B cell (primary cell): ENCODE measurements at regions not wholly inside any gene's neighbourhood (a gene's known extent, or its start where the extent isn't known, plus 50 kb on each side); places are given as distances from the start of the nearest gene placed in this dataset.
"Not testable (repeated sequence)": the region's sequence is repeated elsewhere in the genome, so short reads cannot be mapped to it uniquely, and the experiment has no call there.

Source experiments
- ATAC-seq: fragments of 200-7000 bp; cut with Tn5 transposase; one replicate; pipeline ENCODE4 v1.10.0; 2021; ENCODE audit warnings: low read depth, mild to moderate bottlenecking, moderate number of reproducible peaks, moderate library complexity
- CTCF ChIA-PET: fragments of 350-600 bp; sonication (Branson Sonifier 250); formaldehyde crosslinking; loops from one replicate; lab custom pipeline; 2021; ENCODE audit warnings: antibody characterized with exemption, inconsistent platforms; lab: Charles Lee
- POLR2A ChIA-PET: fragments of 350-600 bp; sonication (Branson Sonifier 250); formaldehyde crosslinking; loops from one replicate; lab custom pipeline; 2021; ENCODE audit warnings: antibody characterized with exemption; lab: Charles Lee
- DNase-seq: peaks from one replicate; pipeline ENCODE4 v3.0.0; 2013
- H2AFZ ChIP-seq: 2 replicates; pipeline ENCODE4 v1.6.1; 2012; ENCODE audit warnings: mild to moderate bottlenecking, low read depth, low read length; ENCODE audit not compliant: insufficient read depth, poor library complexity, severe bottlenecking
- H3K27ac ChIP-seq, 2 donors: 1 replicate in 1 of 2; 2 replicates in 1 of 2; pipeline ENCODE4 v1.5.1; 2012 to 2013; ENCODE audit warnings: low read length in 2 of 2, mild to moderate bottlenecking in 2 of 2, moderate library complexity in 1 of 2
- H3K27me3 ChIP-seq, 4 experiments: fragments of 200-600 bp in 1 of 4; sonication (generic) in 1 of 4; replicated peaks in 1 of 4; 1 replicate in 2 of 4; 2 replicates in 2 of 4; pipeline versions ENCODE4 v1.6.1 to v1.7.0; 2013 to 2016; ENCODE audit warnings: low read length in 3 of 4, mild to moderate bottlenecking in 2 of 4, mixed read lengths in 1 of 4, moderate library complexity in 1 of 4; ENCODE audit not compliant: insufficient read depth in 4 of 4, control insufficient read depth in 3 of 4; ENCODE audit errors: control extremely low read depth in 1 of 4
- H3K36me3 ChIP-seq, 2 experiments: replicated peaks in 1 of 2; 1 replicate in 1 of 2; 2 replicates in 1 of 2; pipeline versions ENCODE4 v1.6.1 to v1.7.1; 2013; ENCODE audit warnings: low read length in 1 of 2; ENCODE audit not compliant: insufficient read depth in 2 of 2, control insufficient read depth in 1 of 2; ENCODE audit errors: control extremely low read depth in 1 of 2, extremely low read depth in 1 of 2
- H3K4me1 ChIP-seq, 2 donors: fragments of 200-600 bp in 1 of 2; sonication (generic) in 1 of 2; 1 replicate in 1 of 2; 2 replicates in 1 of 2; pipeline versions ENCODE4 v1.5.1 to v1.6.1; 2013 to 2017; ENCODE audit warnings: low read length in 2 of 2; ENCODE audit not compliant: control insufficient read depth in 2 of 2, insufficient read depth in 2 of 2
- H3K4me2 ChIP-seq: replicated peaks from 2 replicates; pipeline ENCODE3; 2012; ENCODE audit warnings: mild to moderate bottlenecking, low read depth, low read length; ENCODE audit not compliant: poor library complexity, severe bottlenecking
- H3K4me3 ChIP-seq, 5 experiments: fragments of 200-600 bp in 1 of 5; sonication (generic) in 1 of 5; 1 replicate in 3 of 5; 2 replicates in 2 of 5; pipeline versions ENCODE4 v1.5.1 to v1.7.0; 2011 to 2016; ENCODE audit warnings: low read length in 4 of 5, mild to moderate bottlenecking in 4 of 5, low read depth in 2 of 5, control low read depth in 1 of 5, moderate library complexity in 1 of 5; ENCODE audit not compliant: insufficient read depth in 1 of 5; ENCODE audit errors: control extremely low read depth in 1 of 5, extremely low read depth in 1 of 5
- H3K79me2 ChIP-seq: fragments of 200-600 bp; sonication (generic); one replicate; pipeline ENCODE4 v1.6.0; 2016; ENCODE audit warnings: low read length; ENCODE audit not compliant: control insufficient read depth, insufficient read depth
- H3K9ac ChIP-seq: fragments of 200-600 bp; sonication (generic); 2 replicates; pipeline ENCODE4 v1.6.1; 2017; ENCODE audit warnings: mild to moderate bottlenecking, low read length, moderate library complexity
- H3K9me3 ChIP-seq, 3 donors: one replicate each; pipeline versions ENCODE4 v1.6.1 to v1.7.1; 2013; ENCODE audit warnings: low read length in 2 of 3; ENCODE audit not compliant: control insufficient read depth in 2 of 3, insufficient read depth in 1 of 3; ENCODE audit errors: control extremely low read depth in 1 of 3
- H4K20me1 ChIP-seq: 2 replicates; pipeline ENCODE4 v1.6.0; 2012; ENCODE audit warnings: mild to moderate bottlenecking, low read length; ENCODE audit not compliant: insufficient read depth, control insufficient read depth, poor library complexity, severe bottlenecking
- H3K27ac Mint-ChIP-seq: one replicate; pipeline ENCODE4 v1.8.0; 2021; ENCODE audit warnings: mixed read lengths
- H3K27me3 Mint-ChIP-seq: one replicate; pipeline ENCODE4 v1.8.0; 2021; ENCODE audit warnings: mixed read lengths
- H3K4me1 Mint-ChIP-seq: one replicate; pipeline ENCODE4 v1.8.0; 2021; ENCODE audit warnings: mixed read lengths
- H3K4me3 Mint-ChIP-seq: one replicate; pipeline ENCODE4 v1.8.0; 2021; ENCODE audit warnings: mixed read lengths
- H3K9me3 Mint-ChIP-seq: one replicate; pipeline ENCODE4 v1.8.0; 2022; ENCODE audit warnings: mixed read lengths; ENCODE audit not compliant: insufficient read depth
- CTCF ChIP-seq: fragments of 200-600 bp; IDR thresholded peaks from one replicate; pipeline ENCODE4 v1.8.0; 2022; ENCODE audit warnings: antibody characterized with exemption, mild to moderate bottlenecking
- EZH2 ChIP-seq: IDR thresholded peaks from 2 replicates; pipeline ENCODE4 v1.6.1; 2012; ENCODE audit warnings: borderline replicate concordance, low read depth, mild to moderate bottlenecking, moderate library complexity, low read length; ENCODE audit not compliant: insufficient read depth, poor library complexity, severe bottlenecking
- WGBS: methylation state at CpG from one replicate; pipeline ENCODE4 v1.1.5; 2013; ENCODE audit warnings: missing lambda C conversion rate; ENCODE audit not compliant: insufficient coverage; 5-methylcytosine and 5-hydroxymethylcytosine counted together
- intact Hi-C: fragments of 100-400 bp; cut with micrococcal nuclease; formaldehyde crosslinking; loops from one replicate; pipeline ENCODE4 v1.10.0; 2022

GRCh38 chr2:116317111-116317510, 1497.4 kb upstream of the DDX18 start:
- no peak for DNase-seq
- Mint-ChIP-seq H3K9me3 (no peaks in the 10 kb centered on the region), H3K4me1 (no peaks in the 10 kb centered on the region), H3K27me3 (no peaks in the 10 kb centered on the region), H3K27ac (no peak overlapping the region), H3K4me3 (no peak overlapping the region)
- no peak overlapping the region for H3K4me2 ChIP-seq
- no peaks in the 10 kb centered on the region for H3K79me2 ChIP-seq
- no peaks in the 10 kb centered on the region for H3K36me3 ChIP-seq
- no peak overlapping the region for H3K9ac ChIP-seq
- no peak for ATAC-seq
- no peak overlapping the region for H3K4me3 ChIP-seq
- ChIA-PET POLR2A (no interaction called here), CTCF (no interaction called here)
- intact Hi-C loops, result no loop called here
- no peaks in the 10 kb centered on the region for H4K20me1 ChIP-seq
- H3K9me3 ChIP-seq, result no peaks in the 10 kb centered on the region
- TF ChIP-seq EZH2, result no peak
- no peak for TF ChIP-seq CTCF
- no CpG with 5 or more reads among the region's 2 CpGs for WGBS
- H3K27me3 ChIP-seq, result no peaks in the 10 kb centered on the region
- no peak overlapping the region for H3K27ac ChIP-seq
- H3K4me1 ChIP-seq, result no peaks in the 10 kb centered on the region
- no peak overlapping the region for H2AFZ ChIP-seq

- POLR2A ChIA-PET, intact Hi-C loops: not testable (repeated sequence)
Observed at GRCh38 chr2:116318551-116318950, 1495.9 kb upstream of the DDX18 start.

More at GRCh38 chr2:116318551-116318950, 1495.9 kb upstream of the DDX18 start:
- H3K4me2 ChIP-seq, H3K27me3 Mint-ChIP-seq, DNase-seq, H3K9me3 Mint-ChIP-seq, H3K4me3 ChIP-seq, H3K4me3 Mint-ChIP-seq, CTCF ChIA-PET, H3K9ac ChIP-seq, H3K27ac ChIP-seq, H3K36me3 ChIP-seq, H3K4me1 Mint-ChIP-seq, H2AFZ ChIP-seq, H3K27ac Mint-ChIP-seq, H3K4me1 ChIP-seq, ATAC-seq, H3K79me2 ChIP-seq, H3K9me3 ChIP-seq, H3K27me3 ChIP-seq, H4K20me1 ChIP-seq: not testable (repeated sequence)
- 83% methylated on average over 3 of the region's 8 CpGs for WGBS
